Activated CD4-positive, alpha-beta T cell treated with anti-CD3 and anti-CD28 coated beads, Interleukin-2, Interleukin-6, amounts not matched to agents 100 ng/mL and 50 ng/mL, durations not matched to agents 16 hours and 8 hours (primary cell): ENCODE measurements at regions not wholly inside any gene's neighbourhood (a gene's known extent, or its start where the extent isn't known, plus 50 kb on each side); places are given as distances from the start of the nearest gene placed in this dataset.

Experiments
- DNase-seq: peaks from one replicate; pipeline ENCODE4 v3.0.0-alpha.2; 2020

DNA sequence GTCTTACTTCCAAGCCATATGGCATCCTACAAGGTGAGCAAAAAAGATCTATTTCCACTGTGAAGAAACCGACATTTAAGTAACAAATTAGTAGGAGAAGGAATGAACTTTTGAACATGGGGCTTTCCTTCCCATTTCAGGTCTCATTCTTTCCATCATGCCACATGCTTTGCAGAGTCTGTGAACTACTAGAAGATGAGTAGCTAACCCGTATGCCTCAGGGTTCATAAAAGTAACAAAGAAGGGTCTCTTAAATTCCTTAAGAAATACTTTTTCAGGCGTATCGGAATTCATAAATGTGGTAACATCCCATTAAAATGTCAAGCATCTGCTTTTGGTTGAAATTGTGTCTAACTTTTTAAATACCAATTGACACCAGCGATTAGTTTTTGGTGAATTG lies 81.3 kb upstream of the TNS3 start:
- no peak for DNase-seq

DNA sequence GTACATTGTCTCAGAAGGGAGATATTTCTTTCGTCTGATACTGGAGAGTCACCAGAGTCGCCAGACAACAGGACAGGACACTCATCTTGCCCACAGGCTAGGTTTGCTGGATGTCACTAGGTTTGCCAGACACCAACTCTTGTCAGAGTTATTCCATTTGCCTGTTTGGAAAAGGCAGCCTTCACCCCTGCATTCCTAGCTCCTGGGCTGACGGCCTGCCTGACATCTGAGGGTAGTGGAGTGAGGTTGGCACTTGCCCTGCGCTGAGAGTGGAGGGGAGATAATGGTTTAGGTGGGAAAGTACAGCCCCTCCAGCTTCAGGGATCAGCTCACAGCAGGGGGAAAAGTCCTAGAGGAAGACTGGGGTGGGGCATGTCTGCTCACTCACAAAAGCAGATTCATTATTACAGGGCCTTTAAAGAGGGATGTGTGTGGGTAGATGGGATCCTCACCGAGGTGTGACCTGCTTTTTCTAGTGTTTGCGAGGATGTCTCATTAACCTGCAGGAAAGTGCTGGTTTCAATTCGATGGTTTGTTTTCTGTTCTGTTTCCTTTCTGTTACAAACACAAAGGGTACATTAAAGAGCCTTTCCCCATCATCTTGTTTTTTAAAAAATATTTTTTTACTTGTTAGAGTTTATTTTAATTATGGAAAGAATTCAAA lies 79.3 kb upstream of the TNS3 start:
- DNase-seq = no peak

DNA sequence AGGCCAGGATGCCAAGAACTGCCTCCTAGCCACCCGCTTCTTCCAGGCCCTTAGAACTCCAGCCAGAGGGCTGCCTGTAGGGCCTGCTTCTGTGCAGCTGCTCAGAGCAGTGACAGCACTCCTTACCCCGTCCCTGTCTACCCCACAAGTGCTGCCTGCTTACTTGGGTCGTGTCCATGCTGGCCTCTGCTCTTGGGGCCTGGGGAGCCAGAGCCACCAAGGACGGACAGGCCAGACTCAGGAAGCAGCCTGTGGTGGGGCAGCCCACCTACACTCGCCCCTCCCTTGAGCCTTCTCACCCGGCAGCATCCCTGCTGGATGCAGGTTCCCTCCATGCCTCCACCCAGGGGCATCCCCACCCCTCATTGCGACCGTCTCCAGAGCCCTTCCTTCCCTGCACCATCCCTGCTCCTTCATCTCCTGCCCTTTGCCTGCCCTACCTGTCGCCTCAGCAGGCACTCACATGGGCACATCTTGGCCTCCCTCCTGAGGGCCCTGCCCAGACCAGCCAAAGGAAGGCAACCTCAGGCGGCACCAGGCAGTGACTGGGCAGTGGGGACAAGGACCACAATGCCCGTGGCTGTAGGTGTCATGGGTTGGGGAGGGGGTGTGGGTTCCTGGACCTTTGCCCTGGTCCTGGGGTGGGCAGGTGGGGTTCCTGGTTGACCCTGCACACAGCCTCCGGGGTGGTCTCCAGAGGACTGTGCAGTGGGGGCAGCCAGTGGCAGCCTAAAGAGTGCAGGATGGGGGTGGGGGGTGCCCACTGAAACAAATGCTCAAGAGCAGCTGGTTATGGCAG lies 78.0 kb upstream of the TNS3 start:
- DNase-seq = no peak

DNA sequence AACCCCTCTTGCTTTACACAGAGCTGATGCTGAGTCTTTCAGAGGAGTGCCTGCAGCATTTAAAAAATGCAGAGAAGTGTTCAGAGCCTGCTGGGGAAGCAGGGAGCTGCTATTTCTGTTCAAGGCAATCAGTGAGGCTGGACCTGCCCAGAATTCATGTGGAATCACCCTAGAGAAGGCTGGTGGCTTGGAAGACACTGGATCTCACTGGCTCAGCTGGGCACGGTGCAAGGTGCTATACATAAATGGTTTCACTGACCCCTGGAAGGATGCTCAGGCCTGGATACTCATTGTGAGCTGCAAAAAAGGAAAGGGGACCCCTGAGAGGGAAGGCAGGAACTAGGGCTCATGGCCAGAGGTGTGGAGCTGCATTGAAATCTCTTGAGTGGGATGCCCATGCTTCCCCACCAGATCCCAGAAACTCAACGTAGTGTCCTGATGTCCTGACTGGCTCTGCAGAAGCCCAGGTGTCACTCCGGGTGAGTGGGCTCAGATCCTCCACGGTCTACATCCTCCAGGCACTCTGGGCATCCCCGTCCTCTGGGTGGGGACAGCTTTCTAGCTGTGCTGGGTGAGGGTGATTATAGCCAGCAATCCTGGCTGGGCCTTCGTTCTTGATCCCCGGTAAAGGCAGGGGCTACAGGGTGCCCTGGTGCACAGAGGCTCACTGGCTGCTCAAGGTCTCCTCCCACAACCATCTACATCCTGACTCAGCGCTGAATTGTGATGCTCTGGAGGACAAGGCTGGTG lies 77.2 kb upstream of the TNS3 start:
- no peak for DNase-seq

DNA sequence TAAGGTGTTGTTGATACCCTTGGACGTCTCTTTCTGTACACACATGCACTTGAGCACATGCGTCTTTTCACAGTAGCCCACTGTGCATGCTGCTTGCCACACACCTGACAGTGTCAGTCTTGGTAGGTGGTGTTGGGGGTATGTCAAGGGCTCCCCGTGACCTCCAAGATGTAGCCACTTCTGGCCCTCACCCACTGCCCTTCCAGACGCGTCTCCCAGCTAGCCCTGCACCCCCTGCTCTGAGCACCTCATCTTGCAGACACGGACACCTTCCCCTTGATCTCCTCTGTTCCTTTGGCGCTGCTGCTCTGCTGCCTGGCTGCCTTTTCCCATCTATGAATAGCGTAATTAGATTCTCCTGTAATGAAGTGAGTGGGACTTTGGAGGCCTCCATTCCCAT lies 75.2 kb upstream of the TNS3 start:
- no peak for DNase-seq

DNA sequence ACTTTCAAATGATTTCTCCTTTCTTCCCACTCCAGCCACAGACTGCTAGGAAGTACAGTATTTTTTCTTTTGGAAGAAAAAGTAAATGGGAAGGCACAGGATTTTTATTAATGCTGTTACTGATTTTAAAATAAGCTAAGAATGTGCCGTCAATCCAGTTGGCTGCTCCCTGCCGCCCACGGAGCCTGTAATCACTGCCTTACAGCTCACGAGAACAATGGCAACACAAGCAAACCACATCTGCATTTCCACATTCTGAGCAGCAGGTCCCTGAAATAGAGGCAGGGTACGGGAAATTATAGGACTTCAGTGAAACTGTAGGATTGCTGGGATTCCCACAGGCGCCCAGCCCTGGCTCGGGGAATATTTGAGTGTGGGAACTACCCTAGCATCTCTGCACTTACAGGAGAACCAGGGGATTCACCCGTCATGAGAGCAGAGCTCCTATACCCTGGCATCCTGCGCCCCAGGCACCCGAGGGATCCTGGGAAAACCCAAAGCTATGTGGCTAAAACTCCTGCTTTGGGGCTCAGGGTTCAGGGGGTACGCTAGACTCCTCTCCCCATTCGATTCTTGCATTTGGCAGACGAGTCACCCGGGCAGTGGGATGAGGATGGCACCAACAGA lies 72.9 kb upstream of the TNS3 start:
- DNase-seq = no peak

DNA sequence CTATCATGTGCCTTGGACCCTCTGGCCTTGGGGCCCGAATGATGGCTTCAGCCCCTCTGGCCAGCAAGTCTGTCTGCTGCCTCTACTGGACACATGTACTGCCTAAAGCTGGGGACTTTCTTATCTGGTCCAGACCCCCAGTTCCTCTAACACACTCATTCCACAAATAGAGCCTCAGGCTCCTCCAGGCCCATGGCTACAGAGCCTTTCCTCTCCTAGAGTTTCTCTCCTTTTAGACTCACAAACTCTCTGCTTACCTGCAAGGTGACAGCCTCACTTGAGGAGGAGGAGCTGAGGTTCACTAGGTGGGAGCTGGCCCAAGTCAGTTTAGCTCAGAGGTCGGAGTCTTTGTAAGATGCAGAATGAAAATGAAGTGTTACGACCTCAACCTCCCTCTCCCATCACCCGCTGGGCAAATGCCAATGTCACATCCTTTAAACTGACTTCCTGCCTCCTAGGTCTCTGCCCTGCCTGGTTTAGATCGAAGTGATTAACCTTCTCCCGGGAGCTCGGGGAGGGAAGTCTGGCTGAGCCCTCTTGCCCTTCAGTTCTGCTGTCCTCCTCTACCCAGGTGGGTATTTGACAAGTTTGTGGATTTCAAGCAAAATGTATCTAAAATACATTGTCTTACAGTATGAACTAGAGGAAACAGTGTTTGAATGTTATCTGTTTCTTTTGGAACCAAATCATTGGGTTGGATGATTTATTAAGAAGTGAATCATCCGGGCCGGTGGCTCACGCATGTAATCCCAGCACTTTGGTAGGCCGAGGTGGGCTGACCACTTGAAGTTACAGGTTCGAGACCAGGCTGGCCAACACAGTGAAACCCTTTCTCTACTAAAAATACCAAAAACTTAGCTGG lies 71.9 kb upstream of the TNS3 start:
- no peak for DNase-seq

DNA sequence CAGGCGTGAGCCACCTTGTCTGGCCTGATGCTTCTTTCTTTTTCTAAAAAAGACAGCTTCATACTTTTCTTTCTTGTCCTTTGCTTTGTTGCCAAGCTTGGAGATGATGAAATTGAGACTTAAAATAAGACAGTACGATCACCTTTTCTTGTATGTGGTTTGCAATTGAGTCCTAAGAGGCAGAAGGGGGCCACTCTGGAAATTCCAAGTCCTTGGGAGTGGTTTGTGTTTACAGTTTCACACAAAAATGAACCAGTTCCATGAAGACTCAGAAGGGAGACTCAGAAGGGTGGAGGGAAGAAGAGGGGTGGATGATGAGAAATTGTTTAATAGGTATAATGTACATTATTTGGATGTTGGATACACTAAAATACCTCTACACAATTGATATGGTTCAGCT lies 70.7 kb upstream of the TNS3 start:
- DNase-seq = no peak

DNA sequence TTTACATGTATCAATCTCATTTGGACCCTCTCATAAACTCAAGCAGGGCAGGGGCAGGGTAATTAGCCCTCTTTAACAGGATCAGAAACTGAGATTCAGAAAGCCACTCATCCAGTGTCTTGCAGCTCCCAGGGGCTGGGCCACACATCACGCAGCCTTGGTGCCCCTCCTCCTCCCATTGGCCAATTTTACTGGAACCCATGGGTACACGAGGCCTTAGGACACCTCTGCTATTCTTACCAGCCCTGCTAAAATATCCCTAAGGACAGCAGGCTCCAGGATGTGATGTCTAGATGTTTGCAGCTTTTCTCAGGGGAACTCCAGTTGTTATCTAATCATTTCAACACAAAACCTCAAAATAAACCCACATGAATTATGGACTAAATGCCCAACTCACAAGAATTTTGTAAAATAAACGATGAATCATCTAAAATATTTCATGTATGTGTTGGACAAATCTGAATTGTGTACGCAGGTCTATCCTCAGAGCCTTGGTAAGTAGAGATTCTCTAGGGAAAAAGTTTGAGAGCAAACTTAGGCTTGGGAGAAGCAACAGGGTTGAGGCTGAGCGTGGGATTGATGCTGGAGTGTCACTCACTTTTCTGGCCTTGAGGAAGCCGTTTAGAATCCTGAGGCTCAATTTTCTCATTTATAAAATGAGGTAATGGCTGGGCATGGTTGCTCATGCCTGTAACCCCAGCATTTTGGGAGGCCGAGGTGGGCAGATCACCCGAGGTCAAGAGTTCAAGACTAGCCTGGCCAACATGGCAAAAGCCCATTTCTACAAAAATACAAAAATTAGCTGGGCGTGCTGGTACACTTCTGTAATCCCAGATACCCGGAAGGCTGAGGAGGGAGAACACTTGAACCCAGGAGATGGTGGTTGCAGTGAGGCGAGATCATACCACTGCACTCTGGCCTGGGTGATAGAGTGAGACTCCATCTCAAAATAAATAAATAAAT lies 69.7 kb upstream of the TNS3 start:
- DNase-seq = no peak

DNA sequence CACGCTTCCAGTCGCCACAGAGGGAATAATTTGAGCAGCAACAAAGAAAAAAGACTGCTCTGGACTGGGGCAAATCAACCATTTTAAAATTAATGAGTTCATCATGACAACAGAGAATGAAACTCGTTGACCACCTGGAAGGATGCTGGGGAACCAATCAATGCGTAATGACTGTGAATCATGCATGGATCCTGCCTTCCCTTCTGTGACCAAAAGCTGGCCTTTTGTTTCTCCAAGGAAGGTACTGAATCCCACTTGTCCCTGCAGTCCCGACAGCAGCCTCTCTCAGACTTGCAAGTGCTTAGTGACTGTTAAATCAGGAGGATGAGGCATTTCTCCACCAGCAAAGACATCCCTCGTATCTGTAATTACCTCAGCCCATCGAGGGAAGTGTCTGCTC lies 68.0 kb upstream of the TNS3 start:
- no peak for DNase-seq

DNA sequence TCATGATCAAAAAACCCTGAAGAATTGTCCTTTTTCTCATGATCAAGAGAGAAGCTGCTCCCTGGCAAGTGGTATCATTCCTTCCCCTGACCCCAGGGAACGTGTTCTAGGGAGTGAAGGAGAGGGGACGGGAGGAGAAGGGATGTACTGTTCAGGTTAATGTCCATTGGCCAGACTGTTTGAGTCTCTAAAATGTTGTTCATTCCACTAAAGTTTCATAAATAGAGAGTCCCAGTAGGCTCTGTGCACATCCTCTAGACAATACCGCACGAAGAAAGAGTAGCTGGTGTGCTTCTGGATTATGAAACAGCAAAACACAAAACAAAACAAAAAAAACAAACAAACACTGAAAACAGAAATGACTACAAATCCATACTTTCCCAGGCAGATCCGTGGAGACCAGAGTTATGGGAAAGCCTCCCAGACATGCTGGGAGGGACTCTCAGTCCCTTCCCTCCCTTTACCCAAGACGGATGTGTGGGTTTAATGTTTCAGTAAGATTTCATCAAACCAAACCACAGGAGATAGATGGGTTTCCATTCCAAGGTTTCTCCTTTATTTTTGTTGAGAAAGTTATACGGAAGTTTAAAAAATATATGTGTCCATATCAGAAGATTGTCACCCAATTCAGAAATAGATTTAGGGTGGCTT lies 66.5 kb upstream of the TNS3 start:
- DNase-seq = no peak

DNA sequence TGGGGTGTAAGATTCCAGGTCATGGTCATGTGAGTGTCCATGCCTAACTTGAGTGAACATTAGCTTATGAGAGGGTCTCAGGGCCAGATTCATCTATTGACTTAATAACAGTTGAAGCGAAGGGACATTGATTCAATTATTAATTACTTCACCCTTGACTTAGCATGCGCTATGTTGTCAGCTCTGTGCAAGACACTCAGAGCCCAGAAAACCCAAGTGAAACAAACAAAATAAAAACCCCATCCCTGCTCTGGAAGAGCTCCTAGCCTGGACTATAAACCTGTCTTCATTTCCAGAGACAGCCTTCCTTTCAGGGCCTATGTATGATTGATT lies 66.0 kb upstream of the TNS3 start:
- no peak for DNase-seq

DNA sequence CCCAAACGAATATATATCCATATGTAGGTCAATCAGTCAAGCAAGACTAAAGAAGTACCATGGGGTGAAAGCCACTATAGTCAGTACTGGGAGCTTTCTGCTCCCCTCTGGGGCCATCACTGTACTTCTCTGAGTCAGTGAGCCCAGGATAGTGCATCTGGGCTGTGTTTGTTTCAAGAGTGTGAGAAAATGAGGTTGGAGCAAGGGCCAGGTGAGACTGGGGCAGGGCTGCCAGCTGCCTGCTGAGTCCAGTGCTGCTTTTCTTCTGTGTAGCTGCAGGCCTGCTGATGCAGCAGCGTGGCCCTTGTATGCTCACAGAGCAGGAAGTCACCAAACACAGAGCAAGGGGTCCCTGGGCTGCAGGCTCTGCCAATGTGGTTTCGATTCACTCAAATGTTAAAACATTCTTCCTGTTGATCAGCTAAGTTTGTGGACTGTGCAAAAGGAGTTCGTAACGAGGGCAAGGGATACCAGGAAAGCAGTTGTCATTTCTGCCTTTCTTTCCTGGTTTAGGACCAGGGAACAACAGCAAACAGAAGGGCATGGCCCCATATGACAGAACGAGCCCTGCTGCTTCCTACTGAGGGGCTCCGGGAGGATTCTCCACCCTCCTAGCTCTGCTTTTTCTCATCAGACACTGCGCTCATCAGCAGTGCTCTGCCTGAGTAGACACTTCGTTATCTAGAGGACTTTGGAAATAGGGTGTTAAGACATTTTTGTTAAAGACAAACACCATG lies 65.4 kb upstream of the TNS3 start:
- peak; percentile 3 for DNase-seq

DNA sequence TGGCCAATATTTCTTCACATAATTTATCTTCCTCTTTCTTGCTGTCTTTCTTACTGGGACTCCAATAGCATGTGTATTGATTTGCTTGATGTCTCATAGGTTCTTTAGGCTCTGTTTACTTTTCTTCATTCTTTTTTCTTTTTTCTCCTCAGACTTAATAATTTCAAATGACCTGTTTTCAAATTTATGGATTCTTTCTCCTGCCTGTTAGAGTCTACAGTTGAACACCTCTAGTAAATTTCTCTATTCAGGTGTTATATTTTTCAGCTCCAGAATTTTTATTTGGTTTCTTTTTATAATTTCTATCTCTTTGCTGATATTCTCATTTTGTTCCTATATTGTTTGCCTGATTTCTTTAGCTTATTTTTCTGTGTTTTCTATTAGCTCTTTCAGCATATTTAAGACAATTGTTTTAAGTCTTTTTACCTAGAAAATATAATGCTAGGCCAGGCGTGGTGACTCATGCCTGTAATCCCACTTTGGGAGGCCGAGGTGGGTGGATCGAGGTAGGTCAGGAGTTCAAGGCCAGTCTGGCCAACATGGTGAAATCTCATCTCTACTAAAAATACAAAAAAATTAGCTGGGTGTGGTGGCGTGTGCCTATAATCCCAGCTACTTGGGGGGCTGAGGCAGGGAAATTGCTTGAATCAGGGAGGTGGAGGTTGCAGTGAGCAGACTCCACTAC lies 61.9 kb upstream of the TNS3 start:
- DNase-seq = no peak

DNA sequence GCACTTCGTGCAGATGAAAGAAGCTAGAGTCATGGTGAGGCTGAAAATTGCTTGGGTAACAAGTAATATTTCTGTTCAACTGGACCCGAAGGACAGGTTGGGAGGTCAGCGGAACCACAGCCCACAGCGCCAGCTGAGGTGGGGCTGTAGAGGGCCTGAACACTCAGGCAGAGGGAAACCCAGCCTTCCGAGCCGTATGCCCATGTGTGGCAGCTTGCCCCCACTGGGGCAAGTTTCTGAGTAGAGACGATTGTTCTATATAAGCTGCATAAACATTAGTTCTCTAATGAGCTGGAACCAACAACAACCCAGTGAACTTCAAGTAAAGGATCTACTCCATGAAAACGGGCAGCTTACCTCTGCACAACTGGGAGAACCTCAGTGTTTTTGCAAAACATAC lies 58.4 kb upstream of the TNS3 start:
- no peak for DNase-seq

DNA sequence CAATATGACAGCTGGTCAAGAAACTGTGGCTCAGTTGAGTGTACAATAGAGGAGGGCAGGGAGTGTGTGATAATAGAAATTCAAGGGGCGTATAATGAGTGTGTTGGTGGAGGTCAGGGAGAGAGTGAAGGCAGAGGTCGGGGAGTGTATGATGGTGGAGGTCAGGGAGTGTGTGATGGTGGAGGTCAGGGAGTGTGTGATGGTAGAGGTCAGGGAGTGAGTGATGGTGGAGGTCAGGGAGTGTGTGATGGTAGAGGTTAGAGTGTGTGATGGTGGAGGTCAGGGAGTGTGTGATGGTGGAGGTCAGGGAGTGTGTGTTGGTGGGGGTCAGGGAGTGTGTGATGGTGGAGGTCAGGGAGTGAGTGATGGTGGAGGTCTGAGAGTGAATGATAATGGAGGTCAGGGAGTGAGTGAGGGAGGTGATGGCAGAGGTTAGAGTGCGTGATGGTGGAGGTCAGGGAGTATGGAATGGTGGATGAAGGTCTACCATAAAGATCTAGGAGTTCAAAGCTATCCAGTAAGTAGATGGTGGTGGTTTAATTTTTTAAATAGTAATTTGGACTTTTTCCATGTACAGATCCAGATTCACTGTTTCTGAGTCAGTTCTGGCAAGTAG lies 57.7 kb upstream of the TNS3 start:
- no peak for DNase-seq

DNA sequence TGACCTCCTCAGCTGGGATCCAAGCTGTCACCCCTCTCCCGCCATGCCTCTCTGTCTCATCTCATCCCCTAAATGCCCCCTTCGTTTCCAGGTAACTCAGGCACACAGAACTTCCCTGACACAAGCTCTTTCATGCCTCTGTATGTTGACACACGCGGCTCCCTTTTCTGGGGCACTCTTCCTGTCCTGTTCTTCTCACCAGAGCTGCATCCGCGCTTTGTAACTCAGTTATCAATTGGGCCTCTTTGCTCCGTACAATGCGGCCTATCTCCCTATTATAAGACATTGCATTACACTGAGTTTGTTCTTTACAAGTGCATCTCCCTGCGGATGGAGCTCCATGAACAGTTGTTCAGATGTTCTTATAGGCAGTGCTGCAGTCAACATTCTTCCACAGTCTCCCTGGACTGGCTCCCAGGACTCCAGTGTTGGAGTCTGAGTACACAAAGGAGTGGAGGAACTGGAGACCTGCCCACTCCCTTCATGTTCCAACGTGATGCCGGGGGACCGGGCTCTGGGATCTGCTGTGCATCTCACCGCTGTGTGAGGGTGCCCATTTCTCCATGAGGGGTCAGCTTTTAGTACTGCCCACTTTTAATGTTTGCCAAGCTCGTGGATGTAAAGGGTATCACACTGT lies 56.9 kb upstream of the TNS3 start:
- no peak for DNase-seq

DNA sequence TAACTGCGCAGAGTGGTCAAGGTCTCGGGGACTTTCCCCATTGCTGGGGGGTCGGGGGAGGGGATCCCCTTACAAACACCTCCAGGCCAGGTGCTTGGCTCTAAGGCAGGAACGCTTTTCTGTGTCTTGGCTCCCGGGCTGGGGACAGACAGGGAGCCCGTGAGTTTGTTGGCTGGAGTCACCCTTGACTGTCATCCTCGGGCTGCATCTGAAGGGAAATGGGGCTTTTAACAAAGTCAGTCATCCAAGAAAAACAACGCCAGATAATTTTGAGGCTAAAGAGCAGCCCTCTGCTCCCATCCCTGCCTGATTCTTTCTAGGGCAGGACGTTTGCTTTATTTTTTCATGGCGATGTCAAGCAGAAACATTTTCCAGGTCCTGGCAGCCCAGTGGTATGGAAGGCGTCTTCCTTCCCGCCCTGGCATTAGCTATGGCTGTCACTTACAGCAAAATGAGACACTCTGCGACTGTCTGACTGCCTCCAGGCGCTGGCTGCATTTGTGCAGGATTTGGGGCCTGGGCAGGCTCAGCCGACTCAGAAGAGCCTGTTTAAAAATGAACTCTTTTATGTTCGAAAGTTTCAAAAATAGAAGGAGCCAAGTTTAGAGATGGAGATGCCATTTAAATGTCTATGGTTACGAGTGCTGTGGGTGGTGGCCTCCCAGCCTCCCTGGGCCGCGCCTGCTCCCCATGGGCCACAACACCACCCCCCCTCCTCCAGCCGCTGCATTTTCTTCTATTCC lies 54.7 kb upstream of the TNS3 start:
- DNase-seq = no peak
